ENCODE measurements at regions not wholly inside any gene's neighbourhood (a gene's known extent, or its start where the extent isn't known, plus 50 kb on each side); places are given as distances from the start of the nearest gene placed in this dataset.

DNA sequence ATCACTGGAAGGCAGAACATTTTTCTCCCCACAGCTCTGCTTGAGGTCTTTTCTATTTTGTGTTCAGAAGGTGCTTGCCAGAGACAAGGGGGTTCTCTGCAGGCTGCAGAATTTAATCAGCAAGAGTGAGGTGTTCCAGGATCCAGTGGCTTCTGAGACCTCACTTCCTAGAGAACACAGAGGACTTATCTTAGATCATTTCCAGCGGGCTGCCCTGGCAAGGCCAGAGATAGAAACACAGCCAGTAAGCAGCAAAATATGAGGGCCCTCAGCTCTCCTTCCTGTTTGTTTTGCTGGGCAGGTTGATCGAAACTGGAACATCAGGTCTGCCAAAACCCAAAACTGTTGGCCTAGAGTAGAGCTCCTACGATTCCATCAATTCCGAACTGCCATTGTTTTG lies 187.3 kb downstream of the DIRAS2 start:
- TF ChIP-seq POLR2A (IDR thresholded peaks at IDR 0.05; ENCODE audit: borderline replicate concordance, extremely low read depth, insufficient read depth, insufficient read length), result no peak
- TF ChIP-seq, protein P1, sequence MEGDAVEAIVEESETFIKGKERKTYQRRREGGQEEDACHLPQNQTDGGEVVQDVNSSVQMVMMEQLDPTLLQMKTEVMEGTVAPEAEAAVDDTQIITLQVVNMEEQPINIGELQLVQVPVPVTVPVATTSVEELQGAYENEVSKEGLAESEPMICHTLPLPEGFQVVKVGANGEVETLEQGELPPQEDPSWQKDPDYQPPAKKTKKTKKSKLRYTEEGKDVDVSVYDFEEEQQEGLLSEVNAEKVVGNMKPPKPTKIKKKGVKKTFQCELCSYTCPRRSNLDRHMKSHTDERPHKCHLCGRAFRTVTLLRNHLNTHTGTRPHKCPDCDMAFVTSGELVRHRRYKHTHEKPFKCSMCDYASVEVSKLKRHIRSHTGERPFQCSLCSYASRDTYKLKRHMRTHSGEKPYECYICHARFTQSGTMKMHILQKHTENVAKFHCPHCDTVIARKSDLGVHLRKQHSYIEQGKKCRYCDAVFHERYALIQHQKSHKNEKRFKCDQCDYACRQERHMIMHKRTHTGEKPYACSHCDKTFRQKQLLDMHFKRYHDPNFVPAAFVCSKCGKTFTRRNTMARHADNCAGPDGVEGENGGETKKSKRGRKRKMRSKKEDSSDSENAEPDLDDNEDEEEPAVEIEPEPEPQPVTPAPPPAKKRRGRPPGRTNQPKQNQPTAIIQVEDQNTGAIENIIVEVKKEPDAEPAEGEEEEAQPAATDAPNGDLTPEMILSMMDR (IDR thresholded peaks at IDR 0.05 in 2 of 3, conservative IDR thresholded peaks at IDR 0.05 in 1 of 3; ENCODE audit: borderline replicate concordance in 1 of 3, insufficient read depth in 1 of 3, low read depth in 2 of 3, low read length in 2 of 3), result no peak
- TF ChIP-seq, protein P2, sequence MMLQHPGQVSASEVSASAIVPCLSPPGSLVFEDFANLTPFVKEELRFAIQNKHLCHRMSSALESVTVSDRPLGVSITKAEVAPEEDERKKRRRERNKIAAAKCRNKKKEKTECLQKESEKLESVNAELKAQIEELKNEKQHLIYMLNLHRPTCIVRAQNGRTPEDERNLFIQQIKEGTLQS (IDR thresholded peaks at IDR 0.05), result no peak
